ENCODE measurements at regions not wholly inside any gene's neighbourhood (a gene's known extent, or its start where the extent isn't known, plus 50 kb on each side); places are given as distances from the start of the nearest gene placed in this dataset.

GRCh38 chr1:230531103-230531502 lies 105.0 kb upstream of the PGBD5 start:
- no peak overlapping the region for H3K4me3 ChIP-seq (replicated peaks; ENCODE audit: low read depth, low read length)
- no peak for TF ChIP-seq CTCF (IDR thresholded peaks at IDR 0.05; ENCODE audit: low read depth, low read length, missing control alignments)
- no peak for DNase-seq (ENCODE audit: extremely low read depth, low read depth)

GRCh38 chr1:230519246-230519645 lies 93.1 kb upstream of the PGBD5 start:
- DNase-seq (ENCODE audit: extremely low read depth, low read depth): no peak
- H3K4me3 ChIP-seq (replicated peaks; ENCODE audit: low read depth, low read length): no peak overlapping the region
- TF ChIP-seq CTCF (IDR thresholded peaks at IDR 0.05; ENCODE audit: low read depth, low read length, missing control alignments): no peak

DNA sequence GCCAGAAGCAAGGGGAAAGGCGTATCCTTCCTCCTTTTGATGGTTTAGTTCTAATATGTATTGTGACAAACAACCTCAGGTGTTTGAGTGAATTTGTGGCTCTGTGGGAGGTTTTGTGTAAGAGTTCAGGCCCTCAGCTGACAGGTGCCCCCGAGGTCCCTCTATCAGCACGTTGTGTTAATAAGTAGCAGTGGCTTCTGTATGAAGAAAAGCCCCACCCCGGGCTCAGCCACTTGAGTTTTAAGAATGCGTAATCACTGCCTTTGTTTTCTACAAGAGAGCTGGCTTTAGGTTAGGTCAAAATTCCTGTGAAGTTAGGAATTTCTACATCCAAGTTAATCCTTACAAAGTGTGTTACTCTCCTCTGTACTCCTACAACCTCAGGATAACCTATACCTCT lies 92.4 kb upstream of the PGBD5 start:
- no peak for TF ChIP-seq CTCF (IDR thresholded peaks at IDR 0.05; ENCODE audit: low read depth, low read length, missing control alignments)
- no peak for DNase-seq (ENCODE audit: extremely low read depth, low read depth)

DNA sequence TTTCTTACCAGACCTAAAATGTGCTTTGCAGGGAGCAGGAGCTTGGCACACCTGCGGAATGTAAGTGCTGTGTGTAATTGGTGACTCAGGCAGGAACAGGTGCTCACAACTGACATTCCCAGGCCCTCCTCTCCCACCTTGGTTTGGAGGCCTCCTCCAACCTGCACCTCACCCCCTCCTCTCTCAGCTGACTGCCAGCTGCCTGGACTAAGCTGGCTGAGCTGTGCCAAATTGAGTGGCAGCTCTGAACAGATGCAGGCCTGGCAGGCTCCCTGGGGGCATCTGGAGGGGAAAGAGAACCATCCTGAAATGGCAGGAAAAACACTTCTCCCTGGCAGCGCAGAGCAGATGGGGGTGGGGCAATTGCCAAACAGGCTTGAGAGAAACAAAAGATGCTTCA lies 91.7 kb upstream of the PGBD5 start:
- no peak overlapping the region for H3K4me3 ChIP-seq (replicated peaks; ENCODE audit: low read depth, low read length)
- no peak for DNase-seq (ENCODE audit: extremely low read depth, low read depth)
- TF ChIP-seq CTCF (IDR thresholded peaks at IDR 0.05; ENCODE audit: low read depth, low read length, missing control alignments): no peak

More for the DNA sequence above, 92.4 kb upstream of the PGBD5 start:
- H3K4me3 ChIP-seq (replicated peaks; ENCODE audit: low read depth, low read length): no peak overlapping the region

- H3K4me3 ChIP-seq (replicated peaks; ENCODE audit: low read depth, low read length): no peak overlapping the region
- no peak for DNase-seq (ENCODE audit: extremely low read depth, low read depth)
- no peak for TF ChIP-seq CTCF (IDR thresholded peaks at IDR 0.05; ENCODE audit: low read depth, low read length, missing control alignments)
These were observed 91.2 kb upstream of the PGBD5 start for GRCh38 chr1:230517326-230517725.

GRCh38 chr1:230516889-230517288 lies 90.8 kb upstream of the PGBD5 start:
- no peak overlapping the region for H3K4me3 ChIP-seq (replicated peaks; ENCODE audit: low read depth, low read length)
- no peak for TF ChIP-seq CTCF (IDR thresholded peaks at IDR 0.05; ENCODE audit: low read depth, low read length, missing control alignments)
- DNase-seq (ENCODE audit: extremely low read depth, low read depth): no peak

- H3K4me3 ChIP-seq (replicated peaks; ENCODE audit: low read depth, low read length): no peak overlapping the region
- TF ChIP-seq CTCF (IDR thresholded peaks at IDR 0.05; ENCODE audit: low read depth, low read length, missing control alignments): no peak
- no peak for DNase-seq (ENCODE audit: extremely low read depth, low read depth)
These were observed 89.5 kb upstream of the PGBD5 start for GRCh38 chr1:230515451-230516145.
